ENCODE measurements at regions not wholly inside any gene's neighbourhood (a gene's known extent, or its start where the extent isn't known, plus 50 kb on each side); places are given as distances from the start of the nearest gene placed in this dataset.
"Not testable (repeated sequence)": the region's sequence is repeated elsewhere in the genome, so short reads cannot be mapped to it uniquely, and the experiment has no call there.

DNA sequence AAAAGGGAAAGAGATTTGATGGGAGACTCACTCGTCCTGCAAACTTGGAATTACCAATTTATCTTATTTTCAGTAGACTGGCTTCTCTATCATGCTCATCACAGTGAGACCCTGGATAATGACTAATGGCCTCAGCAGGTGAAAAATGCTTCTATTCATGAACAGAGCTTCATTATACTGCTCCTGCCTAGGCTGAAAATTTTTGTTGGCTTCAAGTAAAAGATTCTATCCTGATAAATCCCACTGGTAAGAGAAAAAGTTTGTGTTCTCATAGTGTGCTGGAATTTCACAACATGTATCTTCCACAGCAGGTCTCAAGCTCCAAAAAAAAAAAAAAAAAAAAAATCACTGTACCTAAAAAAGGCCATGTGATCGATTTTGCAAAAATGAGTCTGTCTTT, 329.3 kb upstream of the FZD8 start:
- Histone ChIP-seq H3K4me3 (ENCODE audit: low read depth in 1 of 2, low read length in 2 of 2) (no peak overlapping the region), H3K36me3 (ENCODE audit: control insufficient read depth in 1 of 2, insufficient read depth in 2 of 2, low read length in 2 of 2) (no peaks in the 10 kb centered on the region), H3K4me1 (ENCODE audit: control insufficient read depth in 1 of 2, insufficient read depth in 2 of 2, low read length in 2 of 2) (no peaks in the 10 kb centered on the region), H3K27me3 (ENCODE audit: low read depth, low read length) (no peaks in the 10 kb centered on the region), H3K9me3 (ENCODE audit: control insufficient read depth in 1 of 2, low read length in 2 of 2) (peaks cover 0 to 4% of the 10 kb centered on the region in 2 donors), H3K27ac (ENCODE audit: low read length) (no peak overlapping the region)

DNA sequence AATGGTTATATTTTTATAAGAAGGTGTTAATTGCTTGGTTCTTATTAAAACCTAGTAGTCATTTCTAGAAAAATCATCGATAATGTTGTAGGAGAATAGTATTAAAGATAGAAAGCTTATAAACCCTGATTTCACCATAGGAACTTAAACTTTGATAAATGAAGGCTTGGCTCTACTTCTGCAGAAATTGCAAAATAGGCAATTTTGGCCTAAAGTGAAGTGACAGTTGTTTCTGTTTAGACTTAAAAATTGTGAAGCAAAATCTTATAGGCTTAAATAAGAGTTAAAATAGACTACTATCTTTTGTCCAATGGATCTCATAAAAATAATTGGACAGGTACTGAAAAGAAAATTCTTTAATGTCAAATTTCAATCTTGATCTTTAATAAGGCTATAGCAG, 321.6 kb upstream of the FZD8 start:
- Histone ChIP-seq H3K27me3 (ENCODE audit: low read depth, low read length) (no peaks in the 10 kb centered on the region), H3K4me1 (ENCODE audit: control insufficient read depth in 1 of 2, insufficient read depth in 2 of 2, low read length in 2 of 2) (peaks cover 0 to 3% of the 10 kb centered on the region in 2 donors), H3K4me3 (ENCODE audit: low read depth in 1 of 2, low read length in 2 of 2) (no peak overlapping the region), H3K36me3 (ENCODE audit: control insufficient read depth in 1 of 2, insufficient read depth in 2 of 2, low read length in 2 of 2) (no peaks in the 10 kb centered on the region), H3K9me3 (ENCODE audit: control insufficient read depth in 1 of 2, low read length in 2 of 2) (no peaks in the 10 kb centered on the region), H3K27ac (ENCODE audit: low read length) (no peak overlapping the region)

DNA sequence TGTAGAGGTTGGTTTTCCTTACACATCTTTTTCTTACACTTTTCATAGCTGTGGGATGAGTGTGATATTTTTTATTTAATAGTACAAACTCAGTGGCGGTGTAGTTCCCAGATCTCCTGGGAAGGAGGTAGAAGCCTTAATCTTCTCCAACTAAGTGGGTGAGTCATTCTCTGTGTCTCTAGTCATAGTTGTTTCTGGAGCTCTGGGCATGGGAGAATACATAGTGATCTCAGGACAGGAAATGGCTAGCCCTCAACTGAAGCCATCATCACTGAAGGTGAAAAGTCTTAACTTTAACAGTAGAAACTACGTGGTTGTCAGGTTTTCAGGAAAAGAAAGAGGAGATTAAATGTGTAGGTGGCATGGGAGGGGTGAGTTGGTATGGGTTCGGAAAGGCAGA, 319.4 kb upstream of the FZD8 start:
- H3K4me1 ChIP-seq (ENCODE audit: control insufficient read depth in 1 of 2, insufficient read depth in 2 of 2, low read length in 2 of 2): peaks cover 0 to 7% of the 10 kb centered on the region in 2 donors
- H3K36me3 ChIP-seq (ENCODE audit: control insufficient read depth in 1 of 2, insufficient read depth in 2 of 2, low read length in 2 of 2): no peaks in the 10 kb centered on the region
- H3K27ac ChIP-seq (ENCODE audit: low read length): no peak overlapping the region
- H3K27me3 ChIP-seq (ENCODE audit: low read depth, low read length): no peaks in the 10 kb centered on the region
- no peaks in the 10 kb centered on the region for H3K9me3 ChIP-seq (ENCODE audit: control insufficient read depth in 1 of 2, low read length in 2 of 2)
- no peak overlapping the region for H3K4me3 ChIP-seq (ENCODE audit: low read depth in 1 of 2, low read length in 2 of 2)

DNA sequence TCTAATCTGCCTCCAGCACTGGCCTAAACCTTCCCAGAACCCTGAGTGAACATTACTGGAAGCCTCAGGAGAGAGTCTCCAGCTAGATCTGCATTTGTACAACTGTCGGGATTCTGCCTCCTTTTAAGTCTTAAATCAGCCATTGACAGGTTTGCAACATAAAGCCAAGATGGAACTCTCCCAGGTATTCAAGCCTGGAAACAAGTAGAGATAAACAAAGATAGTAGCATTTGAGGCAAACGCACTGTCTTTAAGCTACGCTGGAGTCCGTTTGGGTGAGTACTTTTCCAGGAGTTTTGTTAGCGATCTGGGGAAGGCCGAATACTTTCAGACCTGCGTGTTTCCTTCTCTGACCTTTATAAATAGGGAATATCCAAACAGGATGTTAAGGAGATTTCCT, 317.2 kb upstream of the FZD8 start:
- peaks cover 0 to 7% of the 10 kb centered on the region in 2 donors for H3K4me1 ChIP-seq (ENCODE audit: control insufficient read depth in 1 of 2, insufficient read depth in 2 of 2, low read length in 2 of 2)
- H3K27me3 ChIP-seq (ENCODE audit: low read depth, low read length): no peaks in the 10 kb centered on the region
- H3K4me3 ChIP-seq (ENCODE audit: low read depth in 1 of 2, low read length in 2 of 2): no peak overlapping the region
- H3K27ac ChIP-seq (ENCODE audit: low read length): peak overlapping the region; percentile 23
- no peaks in the 10 kb centered on the region for H3K36me3 ChIP-seq (ENCODE audit: control insufficient read depth in 1 of 2, insufficient read depth in 2 of 2, low read length in 2 of 2)
- no peaks in the 10 kb centered on the region for H3K9me3 ChIP-seq (ENCODE audit: control insufficient read depth in 1 of 2, low read length in 2 of 2)

DNA sequence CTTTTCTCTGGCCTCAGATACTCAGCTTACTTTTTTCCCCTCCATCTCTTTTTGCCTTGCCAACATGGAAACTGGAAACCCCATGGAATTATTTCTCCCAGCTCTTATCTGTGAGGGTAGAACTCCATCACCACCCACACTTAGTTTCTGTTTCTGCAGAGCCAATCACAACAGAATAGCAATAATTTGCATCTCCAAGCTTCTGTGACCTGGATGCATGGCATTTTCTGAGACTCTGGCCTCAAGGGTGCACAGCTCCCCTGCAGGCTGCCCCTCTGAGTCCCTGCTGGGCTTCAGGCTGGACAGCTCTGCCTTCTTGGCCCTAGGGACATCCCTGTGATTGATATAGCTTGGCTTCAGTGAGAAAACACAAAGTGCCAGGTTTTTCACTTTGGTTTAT, 316.5 kb upstream of the FZD8 start:
- not testable (repeated sequence) for H3K4me3 ChIP-seq (ENCODE audit: low read depth in 1 of 2, low read length in 2 of 2); H3K4me1 ChIP-seq (ENCODE audit: control insufficient read depth in 1 of 2, insufficient read depth in 2 of 2, low read length in 2 of 2); H3K9me3 ChIP-seq (ENCODE audit: control insufficient read depth in 1 of 2, low read length in 2 of 2); H3K27ac ChIP-seq (ENCODE audit: low read length); H3K36me3 ChIP-seq (ENCODE audit: control insufficient read depth in 1 of 2, insufficient read depth in 2 of 2, low read length in 2 of 2); H3K27me3 ChIP-seq (ENCODE audit: low read depth, low read length)

DNA sequence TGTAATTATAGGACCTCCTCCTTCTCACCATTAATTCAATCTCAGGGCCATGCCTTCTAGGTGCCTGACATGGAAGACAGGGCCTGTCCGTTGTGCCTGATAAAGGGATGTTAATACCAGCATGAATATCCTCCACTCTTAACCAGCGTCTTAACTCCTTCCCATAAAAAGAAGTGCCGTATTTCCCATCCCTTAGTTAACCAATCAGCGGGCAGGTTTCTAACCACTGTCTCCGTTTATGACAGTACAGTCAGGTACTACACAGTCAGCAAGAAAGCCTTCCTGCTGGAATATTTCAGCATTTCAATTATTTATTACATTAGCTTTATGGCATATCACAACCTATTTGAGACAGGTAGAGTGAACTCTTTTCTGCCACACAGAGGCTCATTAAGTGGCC, 308.6 kb upstream of the FZD8 start:
- no peaks in the 10 kb centered on the region for H3K27me3 ChIP-seq (ENCODE audit: low read depth, low read length)
- no peaks in the 10 kb centered on the region for H3K9me3 ChIP-seq (ENCODE audit: control insufficient read depth in 1 of 2, low read length in 2 of 2)
- H3K4me3 ChIP-seq (ENCODE audit: low read depth in 1 of 2, low read length in 2 of 2): no peak overlapping the region
- H3K4me1 ChIP-seq (ENCODE audit: control insufficient read depth in 1 of 2, insufficient read depth in 2 of 2, low read length in 2 of 2): no peaks in the 10 kb centered on the region
- H3K36me3 ChIP-seq (ENCODE audit: control insufficient read depth in 1 of 2, insufficient read depth in 2 of 2, low read length in 2 of 2): no peaks in the 10 kb centered on the region
- H3K27ac ChIP-seq (ENCODE audit: low read length): no peak overlapping the region

DNA sequence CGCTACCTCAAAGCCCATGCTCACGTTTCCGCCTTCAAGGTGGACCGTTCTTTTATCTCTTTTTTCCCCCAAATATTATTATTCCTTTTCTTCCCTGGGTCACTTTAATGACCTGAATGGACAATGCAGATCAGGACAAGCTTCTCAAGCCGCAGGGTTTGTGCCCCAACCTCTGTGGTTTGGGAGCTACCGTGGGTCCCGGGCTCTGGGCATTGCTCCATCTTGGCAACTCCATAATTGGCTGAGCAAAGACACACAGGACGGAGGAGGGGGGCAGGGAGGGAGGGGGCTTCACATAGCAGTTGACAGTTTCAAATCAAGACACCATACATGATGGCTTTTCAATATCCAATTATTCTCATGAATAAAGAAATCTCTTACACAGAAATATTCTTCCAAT, 308.1 kb upstream of the FZD8 start:
- no peaks in the 10 kb centered on the region for H3K27me3 ChIP-seq (ENCODE audit: low read depth, low read length)
- H3K9me3 ChIP-seq (ENCODE audit: control insufficient read depth in 1 of 2, low read length in 2 of 2): no peaks in the 10 kb centered on the region
- H3K27ac ChIP-seq (ENCODE audit: low read length): no peak overlapping the region
- no peaks in the 10 kb centered on the region for H3K4me1 ChIP-seq (ENCODE audit: control insufficient read depth in 1 of 2, insufficient read depth in 2 of 2, low read length in 2 of 2)
- no peaks in the 10 kb centered on the region for H3K36me3 ChIP-seq (ENCODE audit: control insufficient read depth in 1 of 2, insufficient read depth in 2 of 2, low read length in 2 of 2)
- no peak overlapping the region for H3K4me3 ChIP-seq (ENCODE audit: low read depth in 1 of 2, low read length in 2 of 2)

DNA sequence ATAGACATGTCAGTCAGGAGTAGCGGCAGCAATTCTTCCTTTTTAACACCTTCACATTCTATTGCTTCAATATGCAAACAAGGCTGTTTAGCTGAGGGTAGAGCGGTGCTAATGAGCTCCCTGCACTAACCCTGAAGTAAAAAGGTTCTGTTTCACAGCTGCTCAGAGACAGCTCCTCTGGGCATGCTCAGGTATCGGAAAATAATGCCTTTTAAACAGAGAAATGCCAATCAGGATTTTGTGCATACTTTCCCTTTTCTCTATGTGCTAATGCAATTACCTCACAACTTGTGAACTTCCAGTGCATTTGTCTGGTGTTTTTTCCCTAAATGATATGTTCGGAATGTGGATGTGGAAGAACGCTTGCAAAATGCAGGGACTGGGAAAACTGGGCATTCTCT, 307.7 kb upstream of the FZD8 start:
- H3K4me3 ChIP-seq (ENCODE audit: low read depth in 1 of 2, low read length in 2 of 2): no peak overlapping the region
- H3K4me1 ChIP-seq (ENCODE audit: control insufficient read depth in 1 of 2, insufficient read depth in 2 of 2, low read length in 2 of 2): no peaks in the 10 kb centered on the region
- no peaks in the 10 kb centered on the region for H3K27me3 ChIP-seq (ENCODE audit: low read depth, low read length)
- H3K27ac ChIP-seq (ENCODE audit: low read length): no peak overlapping the region
- no peaks in the 10 kb centered on the region for H3K36me3 ChIP-seq (ENCODE audit: control insufficient read depth in 1 of 2, insufficient read depth in 2 of 2, low read length in 2 of 2)
- no peaks in the 10 kb centered on the region for H3K9me3 ChIP-seq (ENCODE audit: control insufficient read depth in 1 of 2, low read length in 2 of 2)

DNA sequence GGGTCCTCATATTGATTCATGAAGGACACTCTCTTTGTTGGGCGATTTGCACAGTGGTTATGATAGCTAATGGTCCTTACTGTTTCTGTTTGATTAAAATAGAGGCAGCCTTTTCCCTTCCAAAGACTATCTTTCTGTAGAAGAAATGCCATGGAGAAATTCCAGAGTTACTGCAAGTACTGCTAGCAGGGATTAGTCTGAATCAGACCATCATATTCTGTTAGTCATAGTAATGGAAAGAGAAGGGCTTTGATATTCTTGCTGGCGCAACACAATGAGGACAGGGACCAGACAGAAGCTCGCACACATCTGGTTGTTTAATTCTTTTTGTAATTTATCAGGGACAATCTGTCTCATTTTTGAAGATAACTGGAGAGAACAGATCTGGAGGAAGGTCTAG, 304.5 kb upstream of the FZD8 start:
- no peaks in the 10 kb centered on the region for H3K36me3 ChIP-seq (ENCODE audit: control insufficient read depth in 1 of 2, insufficient read depth in 2 of 2, low read length in 2 of 2)
- no peaks in the 10 kb centered on the region for H3K9me3 ChIP-seq (ENCODE audit: control insufficient read depth in 1 of 2, low read length in 2 of 2)
- H3K27ac ChIP-seq (ENCODE audit: low read length): no peak overlapping the region

DNA sequence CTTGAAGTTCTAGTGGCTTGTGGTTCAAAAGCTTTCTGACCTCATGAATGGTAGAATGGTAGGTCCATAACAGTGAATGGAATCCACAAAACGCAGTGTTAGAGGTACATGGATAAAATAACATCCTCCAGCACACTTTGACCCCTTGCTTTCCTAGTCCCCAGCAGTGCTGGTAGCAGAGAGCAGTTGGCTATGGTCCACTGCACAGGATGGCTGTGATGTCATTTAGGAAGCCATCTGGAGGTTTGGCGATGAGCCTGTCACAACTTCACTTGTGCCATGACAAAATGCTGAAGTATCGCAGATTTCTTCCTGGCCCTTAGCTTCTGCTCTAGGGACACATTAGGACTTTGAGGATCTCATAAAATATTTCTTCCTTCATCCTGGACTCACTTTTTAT, 300.0 kb upstream of the FZD8 start:
- no peaks in the 10 kb centered on the region for H3K36me3 ChIP-seq (ENCODE audit: control insufficient read depth in 1 of 2, insufficient read depth in 2 of 2, low read length in 2 of 2)
- H3K27ac ChIP-seq (ENCODE audit: low read length): no peak overlapping the region
- H3K9me3 ChIP-seq (ENCODE audit: control insufficient read depth in 1 of 2, low read length in 2 of 2): no peaks in the 10 kb centered on the region
- H3K4me1 ChIP-seq (ENCODE audit: control insufficient read depth in 1 of 2, insufficient read depth in 2 of 2, low read length in 2 of 2): no peaks in the 10 kb centered on the region
- H3K4me3 ChIP-seq (ENCODE audit: low read depth in 1 of 2, low read length in 2 of 2): no peak overlapping the region
- no peaks in the 10 kb centered on the region for H3K27me3 ChIP-seq (ENCODE audit: low read depth, low read length)

More for the DNA sequence above, 304.5 kb upstream of the FZD8 start:
- H3K4me3 ChIP-seq (ENCODE audit: low read depth in 1 of 2, low read length in 2 of 2): no peak overlapping the region
- H3K27me3 ChIP-seq (ENCODE audit: low read depth, low read length): no peaks in the 10 kb centered on the region
- H3K4me1 ChIP-seq (ENCODE audit: control insufficient read depth in 1 of 2, insufficient read depth in 2 of 2, low read length in 2 of 2): no peaks in the 10 kb centered on the region

DNA sequence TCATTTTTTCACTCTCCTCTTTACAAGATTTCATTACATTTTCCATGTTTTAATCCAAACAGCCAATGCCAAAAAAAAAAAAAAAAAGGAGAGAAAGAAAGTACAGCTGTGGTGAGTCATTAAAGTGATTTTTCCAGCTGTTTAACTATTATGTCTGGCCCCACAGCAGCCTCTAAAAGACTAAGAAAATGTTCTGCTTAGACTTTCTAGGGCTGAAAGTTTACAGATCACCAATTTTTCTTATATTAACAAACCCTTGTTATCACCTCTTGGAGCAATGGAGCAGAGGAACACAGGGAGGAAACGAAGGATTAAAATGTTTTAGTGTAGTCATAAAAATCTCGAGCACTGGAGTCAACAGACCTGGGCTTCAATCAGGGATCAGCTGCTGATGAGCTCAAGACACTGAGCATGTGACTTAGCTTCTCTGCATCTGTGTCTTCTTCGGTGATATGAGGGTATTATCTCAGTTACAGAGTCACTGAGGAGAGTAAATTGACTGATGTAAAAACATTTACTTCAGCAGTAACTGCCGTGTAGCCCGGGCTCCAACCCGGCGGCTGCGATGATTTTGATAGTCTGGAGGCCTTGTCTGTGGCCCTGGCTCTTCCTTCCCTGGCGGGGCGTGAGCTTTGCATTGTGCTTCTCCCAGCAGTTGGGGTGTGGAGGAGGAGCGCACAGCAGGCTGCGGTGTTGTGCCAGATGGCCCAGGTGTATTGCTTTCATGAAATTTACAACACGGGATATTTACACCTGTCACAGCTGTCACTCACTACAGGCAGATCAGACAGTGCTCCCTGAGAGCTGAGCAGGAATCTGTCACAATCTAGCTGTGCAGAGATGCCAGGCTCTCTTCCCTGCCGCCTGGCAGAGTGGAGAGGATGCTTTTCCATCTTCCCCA, 298.3 kb upstream of the FZD8 start:
- Histone ChIP-seq H3K36me3 (ENCODE audit: control insufficient read depth in 1 of 2, insufficient read depth in 2 of 2, low read length in 2 of 2) (no peaks in the 10 kb centered on the region), H3K27me3 (ENCODE audit: low read depth, low read length) (no peaks in the 10 kb centered on the region), H3K4me1 (ENCODE audit: control insufficient read depth in 1 of 2, insufficient read depth in 2 of 2, low read length in 2 of 2) (no peaks in the 10 kb centered on the region), H3K9me3 (ENCODE audit: control insufficient read depth in 1 of 2, low read length in 2 of 2) (no peaks in the 10 kb centered on the region), H3K27ac (ENCODE audit: low read length) (no peak overlapping the region), H3K4me3 (ENCODE audit: low read depth in 1 of 2, low read length in 2 of 2) (no peak overlapping the region)

DNA sequence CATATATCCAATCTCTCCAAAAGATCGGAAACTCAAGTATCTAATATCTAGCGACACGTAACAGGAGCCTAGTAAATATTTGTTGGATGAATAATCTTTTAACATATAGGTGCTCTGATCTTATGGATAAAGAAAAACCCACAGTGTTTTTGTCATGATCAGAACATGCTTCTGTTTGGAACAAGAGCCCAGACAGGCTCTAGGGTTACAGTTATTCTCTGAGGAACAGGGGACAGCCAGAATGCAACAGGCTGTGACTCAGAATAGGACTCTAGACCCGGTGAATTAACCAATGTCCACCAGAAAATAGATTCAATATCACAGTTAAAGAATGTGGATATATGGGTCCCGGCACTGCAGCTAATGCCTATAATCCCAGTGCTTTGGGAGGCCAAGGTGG, 296.1 kb upstream of the FZD8 start:
- H3K27me3 ChIP-seq (ENCODE audit: low read depth, low read length): no peaks in the 10 kb centered on the region

More for the DNA sequence above, 296.1 kb upstream of the FZD8 start:
- Histone ChIP-seq H3K4me1 (ENCODE audit: control insufficient read depth in 1 of 2, insufficient read depth in 2 of 2, low read length in 2 of 2) (no peaks in the 10 kb centered on the region), H3K9me3 (ENCODE audit: control insufficient read depth in 1 of 2, low read length in 2 of 2) (no peaks in the 10 kb centered on the region), H3K27ac (ENCODE audit: low read length) (no peak overlapping the region), H3K4me3 (ENCODE audit: low read depth in 1 of 2, low read length in 2 of 2) (no peak overlapping the region), H3K36me3 (ENCODE audit: control insufficient read depth in 1 of 2, insufficient read depth in 2 of 2, low read length in 2 of 2) (no peaks in the 10 kb centered on the region)

All from muscle layer of duodenum (tissue), 2 donors.